ENCODE measurements at regions not wholly inside any gene's neighbourhood (a gene's known extent, or its start where the extent isn't known, plus 50 kb on each side); places are given as distances from the start of the nearest gene placed in this dataset.

- no peak for TF ChIP-seq CTCF (IDR thresholded peaks at IDR 0.05)
- TF ChIP-seq ZBTB33 (IDR thresholded peaks at IDR 0.05; ENCODE audit: borderline replicate concordance, low read depth): no peak
- no peak for TF ChIP-seq YY1 (IDR thresholded peaks at IDR 0.05; ENCODE audit: low read depth)
- no peak for TF ChIP-seq RAD21 (IDR thresholded peaks at IDR 0.05; ENCODE audit: low read length)
Observed at GRCh38 chr2:152241948-152242729, 66.6 kb upstream of the STAM2 start.
